C4-2B (cell line): ENCODE measurements at regions not wholly inside any gene's neighbourhood (a gene's known extent, or its start where the extent isn't known, plus 50 kb on each side); places are given as distances from the start of the nearest gene placed in this dataset.

Source experiments
- ZFX ChIP-seq: fragments of 450-650 bp; IDR thresholded peaks from 2 replicates; pipeline ENCODE4 v1.6.1; 2017
- TF ChIP-seq, protein P1 (sequence below): fragments of 450-650 bp; conservative IDR thresholded peaks from 2 replicates; pipeline ENCODE4 v1.5.1; 2017; ENCODE audit warnings: mild to moderate bottlenecking

- TF ChIP-seq, protein P1, sequence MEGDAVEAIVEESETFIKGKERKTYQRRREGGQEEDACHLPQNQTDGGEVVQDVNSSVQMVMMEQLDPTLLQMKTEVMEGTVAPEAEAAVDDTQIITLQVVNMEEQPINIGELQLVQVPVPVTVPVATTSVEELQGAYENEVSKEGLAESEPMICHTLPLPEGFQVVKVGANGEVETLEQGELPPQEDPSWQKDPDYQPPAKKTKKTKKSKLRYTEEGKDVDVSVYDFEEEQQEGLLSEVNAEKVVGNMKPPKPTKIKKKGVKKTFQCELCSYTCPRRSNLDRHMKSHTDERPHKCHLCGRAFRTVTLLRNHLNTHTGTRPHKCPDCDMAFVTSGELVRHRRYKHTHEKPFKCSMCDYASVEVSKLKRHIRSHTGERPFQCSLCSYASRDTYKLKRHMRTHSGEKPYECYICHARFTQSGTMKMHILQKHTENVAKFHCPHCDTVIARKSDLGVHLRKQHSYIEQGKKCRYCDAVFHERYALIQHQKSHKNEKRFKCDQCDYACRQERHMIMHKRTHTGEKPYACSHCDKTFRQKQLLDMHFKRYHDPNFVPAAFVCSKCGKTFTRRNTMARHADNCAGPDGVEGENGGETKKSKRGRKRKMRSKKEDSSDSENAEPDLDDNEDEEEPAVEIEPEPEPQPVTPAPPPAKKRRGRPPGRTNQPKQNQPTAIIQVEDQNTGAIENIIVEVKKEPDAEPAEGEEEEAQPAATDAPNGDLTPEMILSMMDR: no peak
- no peak for TF ChIP-seq ZFX
Measured at GRCh38 chr16:14015033-14015432, 56.1 kb upstream of the MRTFB start.
